A673 (cell line): ENCODE measurements at regions not wholly inside any gene's neighbourhood (a gene's known extent, or its start where the extent isn't known, plus 50 kb on each side); places are given as distances from the start of the nearest gene placed in this dataset.
A peak's percentile ranks its signal among the peaks of the same experiment; 100 is the strongest.

Source experiments
- BruUV-seq: library from RNA; stranded (reverse); fragments of 400-500 nt; replicated peaks from 2 replicates; lab custom pipeline; 2021; lab: Mats Ljungman, UMichigan
- CTCF ChIA-PET: fragments of 300-600 bp; sonication (Branson Sonifier 250); formaldehyde crosslinking; loops from one replicate; lab custom pipeline; 2022; ENCODE audit warnings: antibody characterized with exemption; lab: Charles Lee
- POLR2A ChIA-PET: fragments of 300-600 bp; sonication (Branson Sonifier 250); formaldehyde crosslinking; loops from one replicate; lab custom pipeline; 2022; ENCODE audit warnings: antibody characterized with exemption; ENCODE audit not compliant: low non-redundant PET; lab: Charles Lee
- DNase-seq: peaks from one replicate; pipeline ENCODE4 v3.0.0-alpha.2; 2015; ENCODE audit warnings: low spot score
- H3K27ac ChIP-seq: fragments of 200-600 bp; sonication (generic); 2 replicates; pipeline ENCODE4 v1.5.1; 2016; ENCODE audit warnings: mixed run types, low read depth, mild to moderate bottlenecking, mixed read lengths, antibody characterized with exemption, low read length; ENCODE audit not compliant: poor library complexity, severe bottlenecking
- H3K27me3 ChIP-seq: fragments of 200-600 bp; sonication (generic); replicated peaks from 2 replicates; pipeline ENCODE4 v1.6.1; 2017; ENCODE audit warnings: mixed run types, low read depth, mild to moderate bottlenecking, mixed read lengths, antibody characterized with exemption, low read length; ENCODE audit not compliant: insufficient read depth, poor library complexity
- H3K36me3 ChIP-seq: fragments of 200-600 bp; sonication (generic); 2 replicates; pipeline ENCODE4 v1.6.1; 2016; ENCODE audit warnings: mixed run types, mild to moderate bottlenecking, mixed read lengths, antibody characterized with exemption, low read length; ENCODE audit not compliant: insufficient read depth, poor library complexity, severe bottlenecking
- H3K4me1 ChIP-seq: fragments of 200-600 bp; sonication (generic); 2 replicates; pipeline ENCODE4 v1.6.1; 2017; ENCODE audit warnings: mixed run types, mild to moderate bottlenecking, mixed read lengths, antibody characterized with exemption, low read length; ENCODE audit not compliant: insufficient read depth, poor library complexity, severe bottlenecking
- H3K4me3 ChIP-seq: fragments of 200-600 bp; sonication (generic); 2 replicates; pipeline ENCODE4 v1.5.1; 2016; ENCODE audit warnings: low read depth, mixed run types, mild to moderate bottlenecking, mixed read lengths, low read length; ENCODE audit not compliant: poor library complexity, severe bottlenecking
- H3K9me3 ChIP-seq: fragments of 200-600 bp; sonication (generic); 2 replicates; pipeline ENCODE4 v1.6.1; 2016; ENCODE audit warnings: mixed run types, low read depth, mild to moderate bottlenecking, mixed read lengths, antibody characterized with exemption, low read length; ENCODE audit not compliant: poor library complexity, severe bottlenecking
- CTCF ChIP-seq: fragments of 300-800, 200-600 bp; sonication (generic); conservative IDR thresholded peaks from 2 replicates; pipeline ENCODE4 v1.5.1; 2017; ENCODE audit warnings: low read depth, mild to moderate bottlenecking, antibody characterized with exemption, low read length, moderate library complexity, mixed read lengths
- EZH2 ChIP-seq: fragments of 200-600 bp; sonication (generic); IDR thresholded peaks from 2 replicates; pipeline ENCODE4 v1.6.1; 2017; ENCODE audit warnings: borderline replicate concordance, low read depth, mild to moderate bottlenecking, mixed read lengths, antibody characterized with exemption, low read length; ENCODE audit not compliant: poor library complexity, severe bottlenecking
- intact Hi-C: fragments of 100-400 bp; cut with micrococcal nuclease; formaldehyde crosslinking; loops from one replicate; pipeline ENCODE4 v1.10.0; 2022; ENCODE audit not compliant: unreplicated experiment

- intact Hi-C loops = no loop called here
- peak; percentile 23 for DNase-seq
- BruUV-seq = no TSS peak
- POLR2A ChIA-PET = no interaction called here
- Histone ChIP-seq H3K27ac (no peak overlapping the region), H3K9me3 (no peaks in the 10 kb centered on the region), H3K4me3 (no peak overlapping the region), H3K4me1 (peaks cover 6% of the 10 kb centered on the region), H3K36me3 (no peaks in the 10 kb centered on the region), H3K27me3 (no peaks in the 10 kb centered on the region)
- CTCF ChIA-PET = no interaction called here
- TF ChIP-seq EZH2 (no peak), CTCF (no peak)
These were observed 50.2 kb upstream of the KCNMB1 start for GRCh38 chr5:170439223-170439943.
